OCI-LY3 (cell line): ENCODE measurements at regions not wholly inside any gene's neighbourhood (a gene's known extent, or its start where the extent isn't known, plus 50 kb on each side); places are given as distances from the start of the nearest gene placed in this dataset.

Experiments used
- H2AFZ ChIP-seq: fragments of 200-600, 300-600 bp; shearing (Covaris generic); 2 replicates; pipeline ENCODE4 v1.6.0; 2014; ENCODE audit warnings: antibody characterized with exemption, low read depth, low read length
- H3K27ac ChIP-seq: fragments of 200-600, 300-600 bp; sonication (generic); 2 replicates; pipeline ENCODE4 v1.5.1; 2014; ENCODE audit warnings: mild to moderate bottlenecking, low read length, moderate library complexity, mixed read lengths
- H3K27me3 ChIP-seq: fragments of 200-600, 300-600 bp; sonication (generic); 2 replicates; pipeline ENCODE4 v1.6.1; 2014; ENCODE audit warnings: low read depth, low read length, mixed read lengths
- H3K36me3 ChIP-seq: fragments of 200-600, 300-600 bp; sonication (generic); replicated peaks from 2 replicates; pipeline ENCODE3; 2014; ENCODE audit warnings: low read depth, low read length, mixed read lengths
- H3K4me1 ChIP-seq: fragments of 300-600, 200-600 bp; sonication (generic); 2 replicates; pipeline ENCODE4 v1.6.1; 2014; ENCODE audit warnings: low read length, mixed read lengths
- H3K4me2 ChIP-seq: fragments of 200-600, 300-600 bp; sonication (generic); 2 replicates; pipeline ENCODE4 v1.6.1; 2014; ENCODE audit warnings: low read length, mixed read lengths
- H3K4me3 ChIP-seq: fragments of 300-600, 200-600 bp; sonication (generic); 2 replicates; pipeline ENCODE4 v1.5.1; 2014; ENCODE audit warnings: antibody characterized with exemption, mild to moderate bottlenecking, low read length, moderate library complexity
- H3K79me2 ChIP-seq: fragments of 300-600, 200-600 bp; shearing (Covaris generic); 2 replicates; pipeline ENCODE4 v1.6.1; 2014; ENCODE audit warnings: mild to moderate bottlenecking, low read length, mixed read lengths
- H3K9ac ChIP-seq: fragments of 300-600, 200-600 bp; shearing (Covaris generic); 2 replicates; pipeline ENCODE4 v1.6.0; 2014; ENCODE audit warnings: mild to moderate bottlenecking, low read length, moderate library complexity
- H3K9me3 ChIP-seq: fragments of 200-600, 300-600 bp; shearing (Covaris generic); 2 replicates; pipeline ENCODE4 v1.6.1; 2014; ENCODE audit warnings: low read length, mixed read lengths; ENCODE audit not compliant: insufficient read depth
- H4K20me1 ChIP-seq: fragments of 200-600, 300-600 bp; sonication (generic); 2 replicates; pipeline ENCODE4 v1.6.1; 2016; ENCODE audit warnings: low read length, mixed read lengths; ENCODE audit not compliant: insufficient read depth
- CTCF ChIP-seq: fragments of 200-600, 300-600 bp; sonication (generic); IDR thresholded peaks from 2 replicates; pipeline ENCODE4 v1.5.1; 2014; ENCODE audit warnings: antibody characterized with exemption, low read length, low read depth
- EZH2phosphoT487 ChIP-seq: fragments of 200-600 bp; shearing (Covaris generic); IDR thresholded peaks from 2 replicates; pipeline ENCODE4 v1.6.1; 2018; ENCODE audit warnings: antibody characterized with exemption, mixed run types, low read depth

GRCh38 chr4:110853242-110853641 is 230.4 kb upstream of the PITX2 start:
- TF ChIP-seq CTCF, result no peak
- Histone ChIP-seq H3K4me3 (no peak overlapping the region), H3K4me2 (no peak overlapping the region), H3K79me2 (no peaks in the 10 kb centered on the region), H3K9ac (no peak overlapping the region), H4K20me1 (no peaks in the 10 kb centered on the region), H3K36me3 (no peaks in the 10 kb centered on the region), H3K27me3 (no peaks in the 10 kb centered on the region), H3K27ac (no peak overlapping the region), H3K4me1 (peaks cover 46% of the 10 kb centered on the region), H2AFZ (no peak overlapping the region), H3K9me3 (no peaks in the 10 kb centered on the region; the same call in 1 of the 2 replicates)

- Histone ChIP-seq H3K36me3 (no peaks in the 10 kb centered on the region), H3K27ac (no peak overlapping the region), H3K9ac (no peak overlapping the region), H3K4me1 (peaks cover 37% of the 10 kb centered on the region), H3K27me3 (no peaks in the 10 kb centered on the region), H2AFZ (no peak overlapping the region), H3K9me3 (no peaks in the 10 kb centered on the region; the same call in 1 of the 2 replicates), H4K20me1 (no peaks in the 10 kb centered on the region), H3K4me3 (no peak overlapping the region), H3K4me2 (no peak overlapping the region), H3K79me2 (no peaks in the 10 kb centered on the region)
- TF ChIP-seq EZH2phosphoT487, result no peak
- no peak for TF ChIP-seq CTCF
Observed at GRCh38 chr4:110854021-110854678, 231.3 kb upstream of the PITX2 start.

GRCh38 chr4:110860125-110860524 is 237.2 kb upstream of the PITX2 start:
- no peaks in the 10 kb centered on the region for H3K79me2 ChIP-seq
- H2AFZ ChIP-seq, result no peak overlapping the region
- H3K36me3 ChIP-seq, result no peaks in the 10 kb centered on the region
- no peaks in the 10 kb centered on the region for H3K4me1 ChIP-seq
- H3K27me3 ChIP-seq, result peaks cover 6% of the 10 kb centered on the region; the same call in 1 of the 2 replicates
- TF ChIP-seq CTCF (no peak), EZH2phosphoT487 (no peak)
- H3K27ac ChIP-seq, result no peak overlapping the region
- no peak overlapping the region for H3K9ac ChIP-seq
- no peak overlapping the region for H3K4me2 ChIP-seq
- no peaks in the 10 kb centered on the region for H4K20me1 ChIP-seq
- no peaks in the 10 kb centered on the region for H3K9me3 ChIP-seq
- no peak overlapping the region for H3K4me3 ChIP-seq

- Histone ChIP-seq H3K4me2 (no peak overlapping the region), H3K4me3 (no peak overlapping the region), H3K9me3 (no peaks in the 10 kb centered on the region), H2AFZ (no peak overlapping the region), H3K27ac (no peak overlapping the region), H3K4me1 (no peaks in the 10 kb centered on the region), H4K20me1 (no peaks in the 10 kb centered on the region), H3K36me3 (no peaks in the 10 kb centered on the region), H3K79me2 (no peaks in the 10 kb centered on the region), H3K9ac (no peak overlapping the region), H3K27me3 (peaks cover 10% of the 10 kb centered on the region)
- TF ChIP-seq CTCF (no peak), EZH2phosphoT487 (no peak)
Observed at GRCh38 chr4:110860901-110861300, 238.0 kb upstream of the PITX2 start.
